ENCODE measurements at regions not wholly inside any gene's neighbourhood (a gene's known extent, or its start where the extent isn't known, plus 50 kb on each side); places are given as distances from the start of the nearest gene placed in this dataset.
A peak's percentile ranks its signal among the peaks of the same experiment; 100 is the strongest.
"Not testable (repeated sequence)": the region's sequence is repeated elsewhere in the genome, so short reads cannot be mapped to it uniquely, and the experiment has no call there.

- DNase-seq (ENCODE audit: insufficient read length, low spot score): no peak
- FAIRE-seq: no peak
These were observed 351.5 kb downstream of the TXNL1 start for GRCh38 chr18:56286775-56287325.

GRCh38 chr18:56285387-56286065 is 352.9 kb downstream of the TXNL1 start:
- FAIRE-seq (no peak), DNase-seq (ENCODE audit: insufficient read length, low spot score) (no peak)

GRCh38 chr18:56284319-56284718 is 354.1 kb downstream of the TXNL1 start:
- DNase-seq (ENCODE audit: insufficient read length, low spot score): no peak
- FAIRE-seq: no peak

DNA sequence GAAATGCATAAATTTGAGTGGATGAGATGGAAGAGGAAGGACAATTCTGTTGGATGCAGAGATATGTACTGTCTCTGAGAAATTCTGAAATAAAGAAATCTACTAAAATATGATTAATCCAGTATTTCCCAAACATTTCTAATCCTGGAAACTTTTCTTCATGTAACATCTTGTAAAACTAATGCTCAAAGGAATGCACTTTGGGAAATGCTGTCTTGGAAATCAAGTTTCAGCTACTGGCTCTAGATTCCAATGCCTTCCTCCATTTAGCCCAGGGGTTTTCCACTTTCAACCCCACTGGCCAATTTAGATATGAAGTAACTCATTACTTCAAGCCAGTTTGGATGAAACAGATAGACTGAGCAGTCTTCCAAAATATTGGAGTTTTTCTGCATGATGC is 355.1 kb downstream of the TXNL1 start:
- FAIRE-seq (no peak), DNase-seq (ENCODE audit: insufficient read length, low spot score) (no peak)

GRCh38 chr18:56282234-56283104 is 355.9 kb downstream of the TXNL1 start:
- FAIRE-seq (no peak), DNase-seq (ENCODE audit: insufficient read length, low spot score) (no peak)

DNA sequence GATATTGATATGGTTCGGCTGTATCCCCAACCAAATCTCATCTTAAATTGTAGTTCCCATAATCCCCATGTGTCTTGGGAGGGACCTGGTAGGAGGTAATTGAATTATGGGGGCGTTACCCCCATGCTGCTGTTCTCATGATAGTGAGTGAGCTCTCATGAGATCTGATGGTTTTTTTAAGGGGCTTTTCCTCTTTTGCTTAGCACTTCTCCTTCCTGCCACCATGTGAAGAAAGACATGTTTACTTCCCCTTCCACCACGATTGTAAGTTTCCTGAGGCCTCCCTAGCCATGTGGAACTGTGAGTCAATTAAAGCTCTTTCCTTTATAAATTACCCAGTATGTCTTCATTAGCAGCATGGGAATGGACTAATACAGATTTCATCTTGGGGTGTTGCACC is 358.6 kb downstream of the TXNL1 start:
- not testable (repeated sequence) for DNase-seq (ENCODE audit: insufficient read length, low spot score); FAIRE-seq

DNA sequence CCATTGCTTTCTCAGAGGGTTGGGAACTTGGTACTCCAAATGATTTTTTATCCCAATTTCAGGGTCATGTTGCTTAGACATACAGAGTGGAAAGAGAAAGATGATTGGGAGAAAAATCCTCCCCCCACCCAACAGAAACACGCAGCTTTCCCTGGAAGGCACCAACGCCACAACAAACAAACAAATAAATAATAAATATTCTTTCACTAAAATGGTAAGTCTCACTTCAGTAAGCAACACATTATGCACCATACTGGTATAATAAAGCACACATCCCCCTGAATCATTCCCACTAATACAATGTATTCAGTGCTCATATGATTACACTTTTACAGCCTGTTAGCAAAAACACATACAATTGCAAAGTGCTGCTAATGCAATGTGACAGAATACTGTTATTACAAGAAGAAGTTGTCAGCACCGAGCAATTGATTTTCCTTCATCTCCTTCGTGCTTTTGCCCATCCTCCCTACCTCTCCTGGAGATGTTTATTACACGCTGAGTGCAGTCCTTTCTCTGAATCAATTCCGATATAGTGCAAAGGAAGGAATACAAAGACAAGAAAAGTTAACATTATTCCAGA is 359.9 kb downstream of the TXNL1 start:
- no peak for FAIRE-seq

DNA sequence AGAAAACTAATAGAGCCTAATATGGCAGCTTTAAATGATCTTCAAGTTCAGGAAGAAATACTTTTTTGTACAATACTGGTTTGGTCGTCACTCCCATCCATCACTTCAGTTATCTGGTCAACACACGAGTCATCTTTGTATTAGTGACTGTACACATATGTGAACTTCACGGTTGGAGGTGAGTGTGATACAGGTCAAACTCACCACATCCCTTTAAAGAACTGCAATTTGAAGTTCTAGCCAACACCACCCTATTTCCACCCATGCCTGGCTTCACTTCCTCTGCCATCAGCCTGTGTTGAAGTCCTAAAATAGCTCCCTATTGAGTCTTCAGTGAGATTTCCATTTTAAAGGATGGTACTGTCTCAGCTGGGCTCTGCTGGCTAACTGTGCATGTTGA is 361.9 kb downstream of the TXNL1 start:
- DNase-seq (ENCODE audit: insufficient read length, low spot score) (no peak), FAIRE-seq (no peak)

More for the DNA sequence above, 359.9 kb downstream of the TXNL1 start:
- no peak for DNase-seq (ENCODE audit: insufficient read length, low spot score)

DNA sequence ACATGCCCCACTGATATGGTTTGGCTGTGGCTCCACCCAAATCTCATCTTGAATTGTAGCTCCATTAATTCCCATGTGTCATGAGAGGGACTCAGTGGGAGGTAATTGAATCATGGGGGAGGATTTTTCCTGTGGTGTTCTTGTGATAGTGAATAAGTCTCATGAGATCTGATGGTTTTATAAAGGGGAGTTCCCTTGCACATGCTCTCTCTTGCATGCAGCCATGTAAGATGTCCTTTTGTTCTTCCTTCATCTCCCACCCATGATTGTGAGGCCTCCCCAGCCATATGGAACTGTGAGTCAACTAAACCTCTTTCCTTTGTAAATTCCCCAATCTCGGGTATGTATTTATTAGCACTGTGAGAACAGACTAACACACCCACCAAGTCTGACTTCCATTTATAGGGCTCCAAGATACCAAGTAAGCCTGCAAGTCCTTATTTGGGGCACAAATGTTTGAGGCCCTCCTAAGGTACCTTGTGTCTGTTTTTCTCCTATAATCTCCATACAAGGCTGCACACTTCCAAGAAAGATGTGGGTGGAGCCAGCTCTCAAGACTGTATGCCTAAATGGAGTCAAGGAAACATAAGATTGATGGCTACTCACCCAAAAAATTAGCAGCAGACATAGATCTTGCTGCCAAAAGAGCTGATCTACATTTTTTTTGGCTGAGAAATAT is 364.7 kb downstream of the TXNL1 start:
- no peak for DNase-seq (ENCODE audit: insufficient read length, low spot score)

DNA sequence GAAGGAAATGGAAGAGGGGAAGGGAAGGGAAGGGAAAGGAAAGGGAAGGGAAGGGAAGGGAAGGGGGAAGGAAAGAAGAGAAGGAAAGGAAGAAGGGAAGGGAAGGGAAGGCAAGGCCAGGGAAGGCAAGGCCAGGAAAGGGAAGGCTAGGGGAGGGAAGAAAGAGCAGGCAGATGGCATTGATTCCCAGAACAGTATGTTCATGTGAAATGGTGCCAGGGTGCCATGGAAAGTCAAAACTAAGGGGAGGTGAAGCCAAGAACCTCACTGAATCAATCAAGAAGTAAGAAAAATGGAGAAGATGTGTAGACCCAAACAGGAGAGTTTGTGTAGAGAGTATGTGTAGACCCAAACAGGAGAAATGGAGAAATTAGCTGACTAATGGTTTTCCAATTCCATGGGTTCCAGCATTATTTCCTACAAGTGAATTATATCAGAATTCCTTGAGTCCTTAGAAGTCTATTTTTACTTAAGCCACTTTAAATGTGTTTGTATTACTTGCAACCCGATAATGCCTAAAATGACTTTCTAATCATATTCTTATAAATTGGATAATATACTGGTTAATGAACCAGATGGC is 367.6 kb downstream of the TXNL1 start:
- no peak for DNase-seq (ENCODE audit: insufficient read length, low spot score)
- FAIRE-seq: no peak

More for the DNA sequence above, 364.7 kb downstream of the TXNL1 start:
- FAIRE-seq: no peak

GRCh38 chr18:56269958-56270357 is 368.4 kb downstream of the TXNL1 start:
- DNase-seq (ENCODE audit: insufficient read length, low spot score) (no peak), FAIRE-seq (no peak)

GRCh38 chr18:56268952-56269351 is 369.4 kb downstream of the TXNL1 start:
- FAIRE-seq (no peak), DNase-seq (ENCODE audit: insufficient read length, low spot score) (no peak)

DNA sequence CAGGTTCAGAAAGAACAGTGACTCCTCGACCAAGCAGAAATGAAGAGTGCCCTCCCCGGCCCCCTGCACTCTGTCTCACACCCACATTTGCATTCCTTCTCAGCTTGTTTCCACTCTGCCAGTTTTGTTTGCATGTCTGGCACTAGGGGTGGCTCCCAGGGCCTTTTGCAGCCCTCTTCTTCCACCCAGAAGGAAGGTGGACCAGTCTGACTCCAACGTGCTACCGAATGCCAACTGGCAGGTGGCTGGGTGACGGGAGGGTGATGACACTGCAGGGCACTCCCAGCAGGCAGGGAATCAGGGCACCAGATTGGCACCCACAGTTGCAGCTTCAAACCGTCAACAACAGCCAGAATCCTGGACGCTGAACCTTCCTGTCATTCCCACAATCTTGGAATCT is 371.1 kb downstream of the TXNL1 start:
- FAIRE-seq (no peak), DNase-seq (ENCODE audit: insufficient read length, low spot score) (no peak)

DNA sequence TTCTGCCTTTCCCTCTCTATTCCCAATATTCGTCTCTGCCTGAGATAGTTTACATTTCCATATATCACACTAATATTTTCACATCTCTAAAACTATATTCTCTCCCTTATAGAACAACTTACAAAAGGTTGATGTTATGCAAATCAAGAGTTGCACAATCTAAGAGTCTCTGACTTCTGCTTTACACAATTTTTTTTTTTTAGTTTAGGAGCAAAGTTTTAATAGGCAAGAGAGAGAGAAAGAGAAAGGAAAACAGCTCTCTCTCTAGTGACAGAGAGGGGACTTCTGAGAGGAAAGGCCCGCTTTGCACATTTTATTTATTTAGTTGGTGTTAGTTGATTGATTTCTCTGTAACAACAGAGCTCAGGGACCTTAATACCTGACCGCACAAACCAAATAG is 380.2 kb downstream of the TXNL1 start:
- FAIRE-seq: no peak
- no peak for DNase-seq (ENCODE audit: insufficient read length, low spot score)

- DNase-seq (ENCODE audit: insufficient read length, low spot score) (peak; percentile 6), FAIRE-seq (no peak)
These were observed 381.2 kb downstream of the TXNL1 start for GRCh38 chr18:56257205-56257604.

- DNase-seq (ENCODE audit: insufficient read length, low spot score) (no peak), FAIRE-seq (no peak)
These were observed 381.7 kb downstream of the TXNL1 start for GRCh38 chr18:56256659-56257058.

DNA sequence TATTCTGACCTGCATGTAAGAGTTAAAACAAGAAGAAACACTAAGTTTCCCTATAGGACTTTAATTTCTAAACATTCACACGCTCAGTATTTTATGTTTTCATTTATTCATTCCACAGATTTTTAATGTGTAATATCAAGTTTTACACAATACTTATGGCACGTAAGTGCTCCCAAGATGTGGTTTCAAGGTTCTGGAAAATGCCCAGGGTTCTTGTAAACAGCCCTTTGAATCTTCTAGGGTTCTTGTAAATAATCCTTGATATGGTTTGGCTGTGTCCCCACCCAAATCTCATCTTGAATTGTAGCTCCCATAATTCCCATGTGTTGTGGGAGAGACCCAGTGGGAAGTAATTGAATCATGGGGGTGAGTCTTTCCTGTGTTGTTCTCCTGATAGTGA is 383.0 kb downstream of the TXNL1 start:
- FAIRE-seq (no peak), DNase-seq (ENCODE audit: insufficient read length, low spot score) (no peak)

DNA sequence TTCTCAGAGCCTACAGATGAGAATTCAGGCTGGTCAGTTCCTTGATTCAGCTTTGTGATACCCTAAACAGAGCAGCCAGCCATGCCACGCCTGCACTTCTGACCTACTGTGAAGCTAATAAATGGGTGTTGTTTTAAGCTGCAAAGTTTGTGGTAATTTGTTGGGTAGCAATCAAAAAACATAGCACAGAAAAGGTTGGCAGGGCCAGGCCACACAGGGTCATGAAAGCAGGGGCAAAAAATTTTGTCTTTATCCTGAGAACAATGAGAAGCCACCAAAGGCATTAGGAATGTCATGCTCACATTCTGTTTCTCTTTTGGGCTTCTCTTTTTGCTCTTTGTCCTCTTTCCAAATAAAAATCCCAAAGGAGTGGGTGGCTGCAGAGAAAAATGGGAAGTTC is 385.9 kb downstream of the TXNL1 start:
- FAIRE-seq: no peak

DNA sequence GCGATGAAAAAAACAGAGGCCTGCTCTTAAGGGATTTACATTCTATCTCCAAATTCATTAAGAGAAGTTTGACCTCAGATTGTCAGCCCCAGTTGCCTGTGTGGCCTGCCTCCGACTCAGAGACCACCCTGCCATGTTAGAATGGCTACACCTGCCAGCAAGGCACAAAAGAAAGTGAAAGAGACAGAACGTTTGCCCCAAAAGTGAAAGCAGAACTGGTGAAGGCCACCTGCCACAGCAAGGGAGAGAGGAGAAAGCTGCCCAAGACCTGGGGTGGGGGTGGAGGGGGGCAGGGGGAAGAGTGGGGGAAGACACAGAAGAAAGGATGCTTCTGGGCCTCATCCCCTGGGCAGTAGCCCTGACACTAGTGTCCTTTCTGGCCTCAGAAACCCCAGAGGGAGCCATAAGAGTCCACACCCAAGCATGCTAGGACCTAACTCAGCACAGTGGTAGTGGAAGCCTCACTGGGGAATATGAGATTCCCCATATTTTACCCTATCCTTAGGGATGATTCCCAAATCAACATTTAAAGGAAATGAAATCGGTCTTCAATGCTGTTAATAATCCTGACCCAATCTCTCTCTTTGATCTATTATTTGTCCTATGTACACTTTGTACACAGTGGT is 389.7 kb downstream of the TXNL1 start:
- FAIRE-seq: no peak
- DNase-seq (ENCODE audit: insufficient read length, low spot score): no peak

More for the DNA sequence above, 385.9 kb downstream of the TXNL1 start:
- DNase-seq (ENCODE audit: insufficient read length, low spot score): no peak

- no peak for FAIRE-seq
These were observed 391.5 kb downstream of the TXNL1 start for GRCh38 chr18:56246916-56247315.

More at GRCh38 chr18:56246916-56247315, 391.5 kb downstream of the TXNL1 start:
- no peak for DNase-seq (ENCODE audit: insufficient read length, low spot score)

All from HTR-8/SVneo (cell line).